Esophagus muscularis mucosa (tissue), 4 donors: ENCODE measurements at regions not wholly inside any gene's neighbourhood (a gene's known extent, or its start where the extent isn't known, plus 50 kb on each side); places are given as distances from the start of the nearest gene placed in this dataset.

Experiments used
- CTCF ChIP-seq, 3 experiments: fragments of 200-600 bp in 2 of 3; fragments of 450-650 bp in 1 of 3; sonication (generic) in 2 of 3; IDR thresholded peaks; one replicate each; pipeline ENCODE4 v1.5.1; 2017 to 2019; ENCODE audit warnings: antibody characterized with exemption in 3 of 3, mild to moderate bottlenecking in 2 of 3, moderate library complexity in 1 of 3
- EP300 ChIP-seq: sonication (generic); formaldehyde crosslinking; IDR thresholded peaks from one replicate; pipeline ENCODE4 v1.6.1; 2017; ENCODE audit warnings: antibody characterized with exemption
- POLR2A ChIP-seq: fragments of 450-650 bp; IDR thresholded peaks from one replicate; pipeline ENCODE4 v1.6.1; 2017; ENCODE audit warnings: antibody characterized with exemption, moderate library complexity, mild to moderate bottlenecking, low read depth

- TF ChIP-seq CTCF (IDR thresholded peaks at IDR 0.05) (no peak), EP300 (no peak), POLR2A (no peak)
Observed at GRCh38 chr17:54623746-54624145, 276.9 kb upstream of the TOM1L1 start.
